Esophagus squamous epithelium (tissue), 5 donors: ENCODE measurements at regions not wholly inside any gene's neighbourhood (a gene's known extent, or its start where the extent isn't known, plus 50 kb on each side); places are given as distances from the start of the nearest gene placed in this dataset.
"Not testable (repeated sequence)": the region's sequence is repeated elsewhere in the genome, so short reads cannot be mapped to it uniquely, and the experiment has no call there.

Experiments used
- DNase-seq: peaks from one replicate; lab custom pipeline; 2025; lab: John Stamatoyannopoulos, UW
- H3K27ac ChIP-seq, 4 donors: fragments of 200-600 bp; sonication (generic); one replicate each; pipeline ENCODE4 v1.5.1; 2016 to 2019; ENCODE audit warnings: mild to moderate bottlenecking in 1 of 4
- H3K27me3 ChIP-seq, 4 donors: fragments of 200-600 bp; sonication (generic); 1 replicate in 3 of 4; 2 replicates in 1 of 4; pipeline versions ENCODE4 v1.5.1 to v1.6.0; 2017 to 2021; ENCODE audit warnings: antibody characterized with exemption in 1 of 4
- H3K36me3 ChIP-seq, 3 donors: fragments of 200-600 bp; sonication (generic); one replicate each; pipeline ENCODE4 v1.5.1; 2016 to 2019
- H3K4me1 ChIP-seq, 3 donors: fragments of 200-600 bp; sonication (generic); one replicate each; pipeline ENCODE4 v1.5.1; 2017 to 2019
- H3K4me3 ChIP-seq, 4 donors: fragments of 200-600 bp; sonication (generic); 1 replicate in 3 of 4; 2 replicates in 1 of 4; pipeline ENCODE4 v1.5.1; 2016 to 2019; ENCODE audit warnings: mild to moderate bottlenecking in 2 of 4, moderate library complexity in 1 of 4
- H3K9me3 ChIP-seq, 3 donors: fragments of 200-600 bp; sonication (generic); one replicate each; pipeline ENCODE4 v1.5.1; 2016 to 2019
- POLR2A ChIP-seq, 4 donors: fragments of 450-650 bp; IDR thresholded peaks; one replicate each; pipeline ENCODE4 v1.6.1; 2017; ENCODE audit warnings: antibody characterized with exemption in 4 of 4, mild to moderate bottlenecking in 4 of 4, moderate library complexity in 3 of 4
- WGBS, 2 donors: methylation state at CpG; one replicate each; pipeline ENCODE4 v1.1.5; 2018; 5-methylcytosine and 5-hydroxymethylcytosine counted together
- intact Hi-C: fragments of 100-400 bp; cut with DNase I; formaldehyde crosslinking; loops from one replicate; pipeline ENCODE4 v1.15.0; 2022
- TF ChIP-seq, protein P1 (sequence below), 6 experiments: fragments of 450-650 bp in 4 of 6; fragments of 200-600 bp in 2 of 6; sonication (generic) in 2 of 6; IDR thresholded peaks; one replicate each; pipeline ENCODE4 v1.5.1; 2016 to 2019; ENCODE audit warnings: antibody characterized with exemption in 6 of 6, mild to moderate bottlenecking in 4 of 6, moderate library complexity in 4 of 6
- donor health status: DM: yes; HTN: yes; CAD: no.

DNA sequence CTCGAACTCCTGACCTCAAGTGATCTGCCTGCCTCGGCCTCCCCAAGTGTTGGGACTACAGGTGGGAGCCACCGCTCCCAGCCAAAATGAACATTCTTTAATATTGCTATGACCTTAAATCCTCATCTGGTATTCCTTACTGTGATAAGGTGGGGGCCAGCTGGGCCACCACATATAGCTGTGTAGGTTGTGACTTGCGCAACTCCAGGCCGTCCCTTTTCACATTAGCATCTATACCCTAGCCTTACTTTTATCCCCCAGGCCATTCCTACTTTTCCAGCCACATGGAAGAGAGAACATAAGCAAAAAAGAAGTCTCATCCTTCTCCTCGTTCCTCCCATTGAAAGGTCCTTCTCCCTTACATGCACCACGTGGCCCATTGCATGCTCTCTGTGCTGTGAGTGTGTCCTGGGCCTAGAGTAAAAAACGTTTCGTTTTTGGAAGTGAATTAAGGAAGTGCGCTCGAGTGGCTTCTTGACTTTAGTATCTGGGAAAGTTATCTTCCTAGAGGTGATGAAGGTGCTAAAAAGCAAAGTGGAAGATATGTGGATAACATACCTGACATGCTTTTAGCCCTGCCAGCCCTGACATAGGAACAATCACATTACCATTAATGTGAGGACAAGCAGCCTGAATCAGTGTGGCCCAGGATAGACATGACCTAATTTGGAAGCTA, 56.8 kb upstream of the KIF13A start:
- Histone ChIP-seq H3K36me3 (no peaks in the 10 kb centered on the region), H3K4me1 (peaks cover 14 to 57% (median 21%) of the 10 kb centered on the region in 3 donors), H3K4me3 (no peak overlapping the region), H3K9me3 (no peaks in the 10 kb centered on the region), H3K27ac (peak overlapping the region in 1 of 4 donors; percentile 69), H3K27me3 (no peaks in the 10 kb centered on the region)
- intact Hi-C loops, result no loop called here
- no peak for DNase-seq
- WGBS, 2 donors, result 73 to 76% methylated on average over 9 to 11 of the region's 11 CpGs
- TF ChIP-seq POLR2A (IDR thresholded peaks at IDR 0.05), result no peak
- TF ChIP-seq, protein P1, sequence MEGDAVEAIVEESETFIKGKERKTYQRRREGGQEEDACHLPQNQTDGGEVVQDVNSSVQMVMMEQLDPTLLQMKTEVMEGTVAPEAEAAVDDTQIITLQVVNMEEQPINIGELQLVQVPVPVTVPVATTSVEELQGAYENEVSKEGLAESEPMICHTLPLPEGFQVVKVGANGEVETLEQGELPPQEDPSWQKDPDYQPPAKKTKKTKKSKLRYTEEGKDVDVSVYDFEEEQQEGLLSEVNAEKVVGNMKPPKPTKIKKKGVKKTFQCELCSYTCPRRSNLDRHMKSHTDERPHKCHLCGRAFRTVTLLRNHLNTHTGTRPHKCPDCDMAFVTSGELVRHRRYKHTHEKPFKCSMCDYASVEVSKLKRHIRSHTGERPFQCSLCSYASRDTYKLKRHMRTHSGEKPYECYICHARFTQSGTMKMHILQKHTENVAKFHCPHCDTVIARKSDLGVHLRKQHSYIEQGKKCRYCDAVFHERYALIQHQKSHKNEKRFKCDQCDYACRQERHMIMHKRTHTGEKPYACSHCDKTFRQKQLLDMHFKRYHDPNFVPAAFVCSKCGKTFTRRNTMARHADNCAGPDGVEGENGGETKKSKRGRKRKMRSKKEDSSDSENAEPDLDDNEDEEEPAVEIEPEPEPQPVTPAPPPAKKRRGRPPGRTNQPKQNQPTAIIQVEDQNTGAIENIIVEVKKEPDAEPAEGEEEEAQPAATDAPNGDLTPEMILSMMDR (IDR thresholded peaks at IDR 0.05), result no peak

DNA sequence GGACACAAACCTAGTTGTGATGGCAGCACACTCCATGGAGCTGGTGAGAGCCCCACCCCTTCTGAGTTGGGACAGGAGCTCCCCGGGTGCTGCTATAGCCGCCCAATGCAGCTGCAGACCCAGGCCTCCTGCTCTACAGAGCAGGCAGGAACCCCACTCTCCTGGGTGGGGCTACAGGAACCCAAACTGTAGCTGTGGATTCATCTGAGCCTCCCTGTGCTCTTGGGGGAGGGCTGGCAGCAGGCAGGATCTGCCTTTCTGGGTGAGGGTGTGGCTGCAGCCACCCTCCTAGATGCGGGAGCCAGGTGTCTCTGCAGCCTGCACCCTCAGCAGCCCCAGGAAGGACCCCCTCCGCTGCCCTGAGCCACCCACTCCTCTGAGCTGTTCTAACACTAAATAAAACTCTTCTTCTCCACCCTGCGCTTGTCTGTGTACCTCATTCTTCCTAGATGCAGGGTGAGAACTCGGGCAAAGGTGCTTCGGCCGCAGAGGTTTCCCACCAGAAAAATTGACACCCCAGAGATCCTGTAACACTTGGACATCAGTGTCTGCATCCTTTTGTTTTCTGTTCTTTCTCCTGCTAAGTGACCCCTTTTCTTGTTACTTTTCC, 55.2 kb upstream of the KIF13A start:
- WGBS, 2 donors, result 60 to 63% methylated on average over 6 to 7 of the region's 8 CpGs
- peak overlapping the region; percentile 16 to 69 (median 59) for H3K27ac ChIP-seq
- no peaks in the 10 kb centered on the region for H3K9me3 ChIP-seq

DNA sequence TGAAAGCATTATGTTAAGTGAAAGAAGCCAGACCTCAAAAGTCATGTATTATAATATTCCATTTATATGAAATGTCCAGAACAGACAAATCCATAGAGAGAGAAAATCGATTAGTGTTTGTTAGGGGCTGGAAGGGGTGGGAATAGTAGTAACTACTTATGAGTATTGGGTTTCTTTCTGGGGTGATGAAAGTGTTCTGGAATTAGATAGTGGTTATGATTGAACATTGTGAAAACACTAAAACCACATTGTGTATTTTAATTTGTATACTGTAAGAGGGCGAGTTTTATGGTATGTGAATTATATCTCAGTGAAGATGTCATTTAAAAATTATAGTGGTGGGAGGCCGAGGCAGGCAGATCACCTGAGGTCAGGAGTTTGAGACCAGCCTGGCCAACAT, 52.0 kb upstream of the KIF13A start:
- Histone ChIP-seq H3K27ac (no peak overlapping the region), H3K9me3 (no peaks in the 10 kb centered on the region), H3K36me3 (no peaks in the 10 kb centered on the region), H3K27me3 (no peaks in the 10 kb centered on the region), H3K4me3 (no peak overlapping the region), H3K4me1 (peaks cover 14 to 35% (median 16%) of the 10 kb centered on the region in 3 donors)
- no peak for DNase-seq
- intact Hi-C loops, result no loop called here
- WGBS, 2 donors, result 81 to 94% methylated on average over 3 of the region's 3 CpGs
- TF ChIP-seq POLR2A (IDR thresholded peaks at IDR 0.05), result no peak
- TF ChIP-seq, protein P1 (IDR thresholded peaks at IDR 0.05), result no peak

More for the DNA sequence above, 55.2 kb upstream of the KIF13A start:
- Histone ChIP-seq H3K4me1 (peaks cover 14 to 52% (median 21%) of the 10 kb centered on the region in 3 donors), H3K4me3 (no peak overlapping the region), H3K27me3 (no peaks in the 10 kb centered on the region), H3K36me3 (no peaks in the 10 kb centered on the region)
- intact Hi-C loops, result no loop called here
- TF ChIP-seq POLR2A (IDR thresholded peaks at IDR 0.05), result no peak
- no peak for DNase-seq

DNA sequence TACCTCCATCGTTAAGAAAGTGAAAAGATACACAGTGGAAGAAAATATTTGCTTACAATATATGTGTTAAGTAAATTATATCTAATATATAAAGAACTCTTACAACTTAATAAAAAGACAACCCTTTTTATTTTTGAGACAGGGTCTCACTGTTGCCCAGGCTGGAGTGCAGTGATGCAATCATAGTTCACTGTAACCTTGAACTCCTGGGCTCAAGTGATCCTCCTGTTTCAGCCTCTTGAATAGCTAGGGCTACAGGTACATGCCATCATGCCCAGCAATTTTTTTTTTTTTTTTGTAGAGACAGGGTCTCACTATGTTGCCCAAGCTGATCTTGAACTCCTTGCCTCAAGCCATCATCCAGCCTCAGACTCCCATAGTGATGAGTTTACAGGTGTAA, 50.8 kb upstream of the KIF13A start:
- H3K36me3 ChIP-seq, H3K4me3 ChIP-seq, intact Hi-C loops, H3K27me3 ChIP-seq, DNase-seq, H3K9me3 ChIP-seq, H3K27ac ChIP-seq: not testable (repeated sequence)
- WGBS, 2 donors, result 91% methylated on average over 1 of the region's 1 CpG
- H3K4me1 ChIP-seq, result peaks cover 10 to 23% (median 12%) of the 10 kb centered on the region in 3 donors
